DOHH2 (cell line): ENCODE measurements at regions not wholly inside any gene's neighbourhood (a gene's known extent, or its start where the extent isn't known, plus 50 kb on each side); places are given as distances from the start of the nearest gene placed in this dataset.

Experiments
- H3F3A ChIP-seq: fragments of 200-600 bp; sonication (generic), shearing (Covaris generic); 2 replicates; pipeline ENCODE4 v1.6.0; 2016; ENCODE audit warnings: antibody characterized with exemption, mild to moderate bottlenecking; ENCODE audit not compliant: control insufficient read depth, insufficient read depth
- H3K27ac ChIP-seq: fragments of 200-600 bp; sonication (generic); 2 replicates; pipeline ENCODE4 v1.5.1; 2014; ENCODE audit warnings: low read depth, mild to moderate bottlenecking, low read length, moderate library complexity
- H3K27me3 ChIP-seq: fragments of 200-600 bp; sonication (generic); 2 replicates; pipeline ENCODE4 v1.6.1; 2014; ENCODE audit warnings: mild to moderate bottlenecking, low read length, mixed read lengths; ENCODE audit not compliant: control insufficient read depth
- H3K36me3 ChIP-seq: fragments of 200-600 bp; sonication (generic); 2 replicates; pipeline ENCODE4 v1.6.1; 2014; ENCODE audit warnings: mild to moderate bottlenecking, low read length, moderate library complexity, mixed read lengths; ENCODE audit not compliant: control insufficient read depth
- H3K4me1 ChIP-seq: fragments of 200-600 bp; sonication (generic); 2 replicates; pipeline ENCODE4 v1.6.1; 2014; ENCODE audit warnings: mild to moderate bottlenecking, low read length, mixed read lengths; ENCODE audit not compliant: control insufficient read depth
- H3K4me2 ChIP-seq: fragments of 200-600 bp; sonication (generic); 2 replicates; pipeline ENCODE4 v1.6.0; 2014; ENCODE audit warnings: mild to moderate bottlenecking, low read length, moderate library complexity
- H3K4me3 ChIP-seq: fragments of 200-600 bp; sonication (generic); 2 replicates; pipeline ENCODE4 v1.5.1; 2014; ENCODE audit warnings: mild to moderate bottlenecking, low read length, mixed read lengths
- H3K79me2 ChIP-seq: fragments of 200-600 bp; sonication (generic); 2 replicates; pipeline ENCODE4 v1.6.1; 2014; ENCODE audit warnings: mild to moderate bottlenecking, low read length, mixed read lengths; ENCODE audit not compliant: control insufficient read depth
- H3K9me2 ChIP-seq: fragments of 200-600 bp; sonication (generic); replicated peaks from 2 replicates; pipeline ENCODE4 v1.6.1; 2014; ENCODE audit warnings: mild to moderate bottlenecking, low read length, mixed read lengths; ENCODE audit not compliant: control insufficient read depth
- H3K9me3 ChIP-seq: fragments of 200-600 bp; sonication (generic); 2 replicates; pipeline ENCODE4 v1.6.1; 2014; ENCODE audit warnings: antibody characterized with exemption, low read length, mixed read lengths; ENCODE audit not compliant: control insufficient read depth, insufficient read depth
- H4K20me1 ChIP-seq: fragments of 200-600 bp; sonication (generic); 2 replicates; pipeline ENCODE4 v1.6.0; 2014; ENCODE audit warnings: low read depth, mild to moderate bottlenecking, antibody characterized with exemption, low read length, moderate library complexity; ENCODE audit not compliant: control insufficient read depth, insufficient read depth
- CTCF ChIP-seq: fragments of 200-600 bp; sonication (generic); IDR thresholded peaks from one replicate; pipeline ENCODE4 v1.5.1; 2014; ENCODE audit warnings: antibody characterized with exemption, mild to moderate bottlenecking, low read depth, low read length; ENCODE audit not compliant: poor library complexity, severe bottlenecking
- EZH2phosphoT487 ChIP-seq: fragments of 200-600 bp; sonication (generic); IDR thresholded peaks from 2 replicates; pipeline ENCODE4 v1.6.1; 2017; ENCODE audit warnings: borderline replicate concordance, mild to moderate bottlenecking, antibody characterized with exemption, low read length, moderate library complexity, mixed read lengths

GRCh38 chr2:175838979-175839378 is 163.1 kb downstream of the LNPK start:
- Histone ChIP-seq H3K36me3 (no peaks in the 10 kb centered on the region), H3F3A (no peaks in the 10 kb centered on the region), H3K27me3 (no peaks in the 10 kb centered on the region), H3K79me2 (no peaks in the 10 kb centered on the region), H3K27ac (no peak overlapping the region), H3K9me3 (no peaks in the 10 kb centered on the region), H3K4me2 (no peak overlapping the region), H3K4me1 (no peaks in the 10 kb centered on the region), H4K20me1 (no peaks in the 10 kb centered on the region), H3K4me3 (no peak overlapping the region), H3K9me2 (no peaks in the 10 kb centered on the region)
- TF ChIP-seq CTCF (no peak), EZH2phosphoT487 (no peak)

- H3K4me3 ChIP-seq: no peak overlapping the region
- no peaks in the 10 kb centered on the region for H3K9me3 ChIP-seq
- no peaks in the 10 kb centered on the region for H3K9me2 ChIP-seq
- H4K20me1 ChIP-seq: no peaks in the 10 kb centered on the region
- no peaks in the 10 kb centered on the region for H3K27me3 ChIP-seq
- no peaks in the 10 kb centered on the region for H3K36me3 ChIP-seq
- no peak for TF ChIP-seq EZH2phosphoT487
- no peak for TF ChIP-seq CTCF
- H3K4me1 ChIP-seq: no peaks in the 10 kb centered on the region
- H3F3A ChIP-seq: no peaks in the 10 kb centered on the region
- H3K79me2 ChIP-seq: no peaks in the 10 kb centered on the region
- H3K27ac ChIP-seq: no peak overlapping the region
- no peak overlapping the region for H3K4me2 ChIP-seq
Observed at GRCh38 chr2:175837046-175837445, 165.0 kb downstream of the LNPK start.

GRCh38 chr2:175836361-175836760 is 165.7 kb downstream of the LNPK start:
- H4K20me1 ChIP-seq: no peaks in the 10 kb centered on the region
- H3F3A ChIP-seq: no peaks in the 10 kb centered on the region
- H3K4me3 ChIP-seq: no peak overlapping the region
- H3K27ac ChIP-seq: no peak overlapping the region
- H3K4me2 ChIP-seq: no peak overlapping the region
- TF ChIP-seq CTCF: no peak
- TF ChIP-seq EZH2phosphoT487: no peak
- H3K9me2 ChIP-seq: no peaks in the 10 kb centered on the region
- H3K4me1 ChIP-seq: no peaks in the 10 kb centered on the region
- H3K27me3 ChIP-seq: no peaks in the 10 kb centered on the region
- no peaks in the 10 kb centered on the region for H3K79me2 ChIP-seq
- H3K9me3 ChIP-seq: no peaks in the 10 kb centered on the region
- no peaks in the 10 kb centered on the region for H3K36me3 ChIP-seq

- no peak overlapping the region for H3K4me2 ChIP-seq
- H3K9me3 ChIP-seq: no peaks in the 10 kb centered on the region
- no peaks in the 10 kb centered on the region for H3K79me2 ChIP-seq
- H4K20me1 ChIP-seq: no peaks in the 10 kb centered on the region
- H3K9me2 ChIP-seq: no peaks in the 10 kb centered on the region
- H3K4me3 ChIP-seq: no peak overlapping the region
- H3K36me3 ChIP-seq: no peaks in the 10 kb centered on the region
- TF ChIP-seq CTCF (no peak), EZH2phosphoT487 (no peak)
- no peaks in the 10 kb centered on the region for H3K4me1 ChIP-seq
- no peaks in the 10 kb centered on the region for H3K27me3 ChIP-seq
- H3K27ac ChIP-seq: no peak overlapping the region
- H3F3A ChIP-seq: no peaks in the 10 kb centered on the region
Observed at GRCh38 chr2:175834477-175834876, 167.6 kb downstream of the LNPK start.
